ENCODE measurements at regions not wholly inside any gene's neighbourhood (a gene's known extent, or its start where the extent isn't known, plus 50 kb on each side); places are given as distances from the start of the nearest gene placed in this dataset.
"Not testable (repeated sequence)": the region's sequence is repeated elsewhere in the genome, so short reads cannot be mapped to it uniquely, and the experiment has no call there.

- H2AFZ ChIP-seq; H3K4me1 ChIP-seq (replicated peaks; ENCODE audit: insufficient read depth); H3K4me2 ChIP-seq; intact Hi-C loops (cut with micrococcal nuclease; ENCODE audit: unreplicated experiment); H3K9me2 ChIP-seq (ENCODE audit: insufficient read depth); CTCF ChIA-PET; H3K27me3 ChIP-seq (ENCODE audit: insufficient read depth, low read depth); H3F3A ChIP-seq (ENCODE audit: insufficient read depth, low read depth); H4K20me1 ChIP-seq (ENCODE audit: insufficient read depth); H3K4me3 ChIP-seq; DNase-seq; BruUV-seq (replicated peaks); H3K79me2 ChIP-seq (ENCODE audit: low read depth); H3K36me3 ChIP-seq (ENCODE audit: low read depth); POLR2A ChIA-PET (ENCODE audit: unreplicated experiment); H3K9me3 ChIP-seq (ENCODE audit: insufficient read depth, low read depth); H3K27ac ChIP-seq: not testable (repeated sequence)
These were observed 105.3 kb downstream of the POTEM start for GRCh38 chr14:19072518-19072917.

GRCh38 chr14:19088632-19089031 lies 121.4 kb downstream of the POTEM start:
- BruUV-seq (replicated peaks); POLR2A ChIA-PET (ENCODE audit: unreplicated experiment); CTCF ChIA-PET; H4K20me1 ChIP-seq (ENCODE audit: insufficient read depth); intact Hi-C loops (cut with micrococcal nuclease; ENCODE audit: unreplicated experiment); H3K4me2 ChIP-seq; H2AFZ ChIP-seq; H3F3A ChIP-seq (ENCODE audit: insufficient read depth, low read depth); H3K4me3 ChIP-seq; DNase-seq; H3K36me3 ChIP-seq (ENCODE audit: low read depth); H3K4me1 ChIP-seq (replicated peaks; ENCODE audit: insufficient read depth); H3K27me3 ChIP-seq (ENCODE audit: insufficient read depth, low read depth); H3K79me2 ChIP-seq (ENCODE audit: low read depth); H3K27ac ChIP-seq; H3K9me3 ChIP-seq (ENCODE audit: insufficient read depth, low read depth); H3K9me2 ChIP-seq (ENCODE audit: insufficient read depth): not testable (repeated sequence)

- H3K9me3 ChIP-seq (ENCODE audit: insufficient read depth, low read depth); DNase-seq; BruUV-seq (replicated peaks); H2AFZ ChIP-seq; H3K9me2 ChIP-seq (ENCODE audit: insufficient read depth); H3F3A ChIP-seq (ENCODE audit: insufficient read depth, low read depth); H4K20me1 ChIP-seq (ENCODE audit: insufficient read depth); H3K27ac ChIP-seq; H3K4me2 ChIP-seq; H3K4me1 ChIP-seq (replicated peaks; ENCODE audit: insufficient read depth); POLR2A ChIA-PET (ENCODE audit: unreplicated experiment); H3K4me3 ChIP-seq; H3K27me3 ChIP-seq (ENCODE audit: insufficient read depth, low read depth); H3K36me3 ChIP-seq (ENCODE audit: low read depth); CTCF ChIA-PET; H3K79me2 ChIP-seq (ENCODE audit: low read depth); intact Hi-C loops (cut with micrococcal nuclease; ENCODE audit: unreplicated experiment): not testable (repeated sequence)
These were observed 126.0 kb downstream of the POTEM start for GRCh38 chr14:19093227-19093626.

GRCh38 chr14:19094731-19095130 lies 127.5 kb downstream of the POTEM start:
- H3K79me2 ChIP-seq (ENCODE audit: low read depth); intact Hi-C loops (cut with micrococcal nuclease; ENCODE audit: unreplicated experiment); H3K27me3 ChIP-seq (ENCODE audit: insufficient read depth, low read depth); DNase-seq; H3K9me3 ChIP-seq (ENCODE audit: insufficient read depth, low read depth); H3K4me2 ChIP-seq; H3K4me1 ChIP-seq (replicated peaks; ENCODE audit: insufficient read depth); CTCF ChIA-PET; H3K9me2 ChIP-seq (ENCODE audit: insufficient read depth); H3F3A ChIP-seq (ENCODE audit: insufficient read depth, low read depth); H2AFZ ChIP-seq; H3K36me3 ChIP-seq (ENCODE audit: low read depth); H4K20me1 ChIP-seq (ENCODE audit: insufficient read depth); H3K4me3 ChIP-seq; POLR2A ChIA-PET (ENCODE audit: unreplicated experiment); H3K27ac ChIP-seq; BruUV-seq (replicated peaks): not testable (repeated sequence)

- H3K9me3 ChIP-seq (ENCODE audit: insufficient read depth, low read depth); H3K9me2 ChIP-seq (ENCODE audit: insufficient read depth); H3K4me1 ChIP-seq (replicated peaks; ENCODE audit: insufficient read depth); DNase-seq; H3K79me2 ChIP-seq (ENCODE audit: low read depth); H2AFZ ChIP-seq; POLR2A ChIA-PET (ENCODE audit: unreplicated experiment); intact Hi-C loops (cut with micrococcal nuclease; ENCODE audit: unreplicated experiment); H4K20me1 ChIP-seq (ENCODE audit: insufficient read depth); H3K4me3 ChIP-seq; H3K27ac ChIP-seq; H3F3A ChIP-seq (ENCODE audit: insufficient read depth, low read depth); BruUV-seq (replicated peaks); H3K27me3 ChIP-seq (ENCODE audit: insufficient read depth, low read depth); H3K36me3 ChIP-seq (ENCODE audit: low read depth); H3K4me2 ChIP-seq; CTCF ChIA-PET: not testable (repeated sequence)
These were observed 127.9 kb downstream of the POTEM start for GRCh38 chr14:19095167-19095566.

- H3K9me3 ChIP-seq (ENCODE audit: insufficient read depth, low read depth); H3K27me3 ChIP-seq (ENCODE audit: insufficient read depth, low read depth); H3K79me2 ChIP-seq (ENCODE audit: low read depth); H3F3A ChIP-seq (ENCODE audit: insufficient read depth, low read depth); H4K20me1 ChIP-seq (ENCODE audit: insufficient read depth); intact Hi-C loops (cut with micrococcal nuclease; ENCODE audit: unreplicated experiment); H3K4me3 ChIP-seq; H2AFZ ChIP-seq; CTCF ChIA-PET; H3K9me2 ChIP-seq (ENCODE audit: insufficient read depth); H3K4me2 ChIP-seq; BruUV-seq (replicated peaks); H3K4me1 ChIP-seq (replicated peaks; ENCODE audit: insufficient read depth); DNase-seq; H3K36me3 ChIP-seq (ENCODE audit: low read depth); H3K27ac ChIP-seq; POLR2A ChIA-PET (ENCODE audit: unreplicated experiment): not testable (repeated sequence)
These were observed 129.2 kb downstream of the POTEM start for GRCh38 chr14:19096467-19096866.

- H3K27ac ChIP-seq; H3K36me3 ChIP-seq (ENCODE audit: low read depth); intact Hi-C loops (cut with micrococcal nuclease; ENCODE audit: unreplicated experiment); H3F3A ChIP-seq (ENCODE audit: insufficient read depth, low read depth); H3K27me3 ChIP-seq (ENCODE audit: insufficient read depth, low read depth); H3K4me1 ChIP-seq (replicated peaks; ENCODE audit: insufficient read depth); H4K20me1 ChIP-seq (ENCODE audit: insufficient read depth); DNase-seq; H2AFZ ChIP-seq; CTCF ChIA-PET; H3K4me2 ChIP-seq; H3K9me3 ChIP-seq (ENCODE audit: insufficient read depth, low read depth); H3K9me2 ChIP-seq (ENCODE audit: insufficient read depth); BruUV-seq (replicated peaks); POLR2A ChIA-PET (ENCODE audit: unreplicated experiment); H3K4me3 ChIP-seq; H3K79me2 ChIP-seq (ENCODE audit: low read depth): not testable (repeated sequence)
These were observed 129.6 kb downstream of the POTEM start for GRCh38 chr14:19096876-19097275.

GRCh38 chr14:19097306-19097705 lies 130.1 kb downstream of the POTEM start:
- CTCF ChIA-PET, result not testable (repeated sequence)

More at GRCh38 chr14:19097306-19097705, 130.1 kb downstream of the POTEM start:
- H3K4me1 ChIP-seq (replicated peaks; ENCODE audit: insufficient read depth); H3K79me2 ChIP-seq (ENCODE audit: low read depth); intact Hi-C loops (cut with micrococcal nuclease; ENCODE audit: unreplicated experiment); H3K27ac ChIP-seq; H3K36me3 ChIP-seq (ENCODE audit: low read depth); DNase-seq; H3K4me2 ChIP-seq; BruUV-seq (replicated peaks); H2AFZ ChIP-seq; H3K4me3 ChIP-seq; H3K9me2 ChIP-seq (ENCODE audit: insufficient read depth); H3K27me3 ChIP-seq (ENCODE audit: insufficient read depth, low read depth); H4K20me1 ChIP-seq (ENCODE audit: insufficient read depth); H3F3A ChIP-seq (ENCODE audit: insufficient read depth, low read depth); POLR2A ChIA-PET (ENCODE audit: unreplicated experiment); H3K9me3 ChIP-seq (ENCODE audit: insufficient read depth, low read depth): not testable (repeated sequence)
